ENCODE measurements at regions not wholly inside any gene's neighbourhood (a gene's known extent, or its start where the extent isn't known, plus 50 kb on each side); places are given as distances from the start of the nearest gene placed in this dataset.

GRCh38 chr2:217327953-217328621 is 468.2 kb upstream of the TNP1 start:
- in situ Hi-C loops (cut with HindIII; ENCODE audit: low sequenced_read_pairs), result no loop called here
- no peak for DNase-seq (ENCODE audit: low spot score)

- DNase-seq (ENCODE audit: low spot score), result no peak
- in situ Hi-C loops (cut with HindIII; ENCODE audit: low sequenced_read_pairs), result no loop called here
Measured at GRCh38 chr2:217326238-217327022, 466.6 kb upstream of the TNP1 start.

GRCh38 chr2:217325816-217326215 is 466.0 kb upstream of the TNP1 start:
- DNase-seq (ENCODE audit: low spot score), result no peak
- in situ Hi-C loops (cut with HindIII; ENCODE audit: low sequenced_read_pairs), result no loop called here

DNA sequence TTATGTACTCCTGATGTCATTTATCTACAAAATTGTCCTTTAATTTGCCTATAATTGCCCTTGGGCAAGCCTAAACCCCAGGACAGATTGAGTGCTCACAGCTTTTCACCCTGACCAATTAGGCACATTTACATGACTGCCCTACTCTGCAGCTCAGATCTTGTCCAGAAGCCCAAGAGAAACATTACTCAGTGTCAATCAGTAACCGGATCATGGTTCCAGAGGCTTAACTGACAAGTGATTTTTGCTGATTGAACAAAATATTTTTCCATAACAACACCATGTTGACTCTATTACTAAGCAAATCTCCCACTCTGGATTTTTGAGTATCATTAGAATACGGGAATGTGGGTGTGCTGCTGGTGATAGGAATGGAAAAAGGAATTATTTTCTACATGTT is 465.4 kb upstream of the TNP1 start:
- no peak for DNase-seq (ENCODE audit: low spot score)
- in situ Hi-C loops (cut with HindIII; ENCODE audit: low sequenced_read_pairs), result no loop called here

- in situ Hi-C loops (cut with HindIII; ENCODE audit: low sequenced_read_pairs), result no loop called here
Measured at GRCh38 chr2:217316743-217317142, 456.9 kb upstream of the TNP1 start.

DNA sequence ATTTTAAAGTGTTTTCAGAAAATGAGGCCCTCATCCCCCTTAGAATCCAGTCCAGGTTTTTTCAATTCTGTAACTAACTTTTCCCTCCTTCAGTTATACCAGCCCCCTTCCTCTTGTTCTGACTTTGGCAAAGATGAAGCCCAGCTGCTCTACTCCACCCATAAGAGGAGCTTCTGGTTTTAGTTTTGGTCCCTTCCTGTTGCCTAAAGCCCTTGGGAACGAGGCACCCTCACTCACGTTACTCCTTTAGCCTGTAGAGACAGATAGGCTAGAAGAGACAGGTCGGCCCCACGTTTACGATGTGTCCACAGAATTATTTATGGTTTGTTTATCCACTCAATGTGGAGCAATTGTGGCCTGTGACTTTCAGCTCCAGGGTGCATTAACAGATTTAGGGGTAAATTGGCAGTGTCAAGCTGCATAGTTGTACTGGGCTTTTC is 454.2 kb upstream of the TNP1 start:
- no peak for DNase-seq (ENCODE audit: low spot score)
- in situ Hi-C loops (cut with HindIII; ENCODE audit: low sequenced_read_pairs), result no loop called here

More at GRCh38 chr2:217316743-217317142, 456.9 kb upstream of the TNP1 start:
- no peak for DNase-seq (ENCODE audit: low spot score)

DNA sequence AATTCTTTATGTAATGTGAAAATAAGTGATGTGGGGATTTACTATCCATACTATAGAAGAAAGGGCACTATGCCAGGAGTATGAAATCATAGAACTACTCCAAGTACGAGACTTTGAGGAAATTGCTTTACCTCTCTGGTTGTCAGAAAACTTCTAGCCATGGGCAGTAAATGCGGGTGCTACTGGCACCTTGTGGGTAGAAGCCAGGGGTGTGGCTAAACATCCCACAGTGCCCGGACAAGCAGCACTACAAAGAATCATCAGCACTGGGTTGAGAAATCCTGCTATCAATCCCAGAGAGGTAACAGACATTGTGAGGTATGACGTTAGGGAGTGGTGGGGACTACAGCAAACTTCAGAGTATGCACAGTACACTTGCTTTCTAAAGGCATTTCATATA is 453.5 kb upstream of the TNP1 start:
- in situ Hi-C loops (cut with HindIII; ENCODE audit: low sequenced_read_pairs), result no loop called here
- no peak for DNase-seq (ENCODE audit: low spot score)

GRCh38 chr2:217309056-217309455 is 449.2 kb upstream of the TNP1 start:
- in situ Hi-C loops (cut with HindIII; ENCODE audit: low sequenced_read_pairs), result no loop called here
- no peak for DNase-seq (ENCODE audit: low spot score)

- no peak for DNase-seq (ENCODE audit: low spot score)
- in situ Hi-C loops (cut with HindIII; ENCODE audit: low sequenced_read_pairs), result no loop called here
Measured at GRCh38 chr2:217307023-217307422, 447.2 kb upstream of the TNP1 start.

DNA sequence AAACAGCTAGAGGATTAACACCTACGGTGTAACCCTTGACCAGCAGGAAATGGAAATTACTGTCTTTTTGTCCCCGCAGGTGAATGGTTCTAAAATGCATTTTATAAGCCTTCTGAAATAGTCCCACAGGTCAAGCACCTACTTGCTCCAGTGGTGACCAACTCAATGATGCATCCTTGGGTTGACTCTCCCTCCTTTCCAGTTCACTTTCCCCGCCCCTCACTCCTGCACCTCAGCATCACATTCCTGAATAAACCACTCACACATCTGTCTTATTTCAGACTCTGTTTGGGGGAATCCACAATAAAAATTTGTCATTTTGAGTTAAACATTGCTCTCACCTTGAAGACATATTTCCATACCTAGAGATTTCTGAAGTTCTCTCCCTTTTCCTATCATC is 446.0 kb upstream of the TNP1 start:
- DNase-seq (ENCODE audit: low spot score), result no peak
- in situ Hi-C loops (cut with HindIII; ENCODE audit: low sequenced_read_pairs), result no loop called here

DNA sequence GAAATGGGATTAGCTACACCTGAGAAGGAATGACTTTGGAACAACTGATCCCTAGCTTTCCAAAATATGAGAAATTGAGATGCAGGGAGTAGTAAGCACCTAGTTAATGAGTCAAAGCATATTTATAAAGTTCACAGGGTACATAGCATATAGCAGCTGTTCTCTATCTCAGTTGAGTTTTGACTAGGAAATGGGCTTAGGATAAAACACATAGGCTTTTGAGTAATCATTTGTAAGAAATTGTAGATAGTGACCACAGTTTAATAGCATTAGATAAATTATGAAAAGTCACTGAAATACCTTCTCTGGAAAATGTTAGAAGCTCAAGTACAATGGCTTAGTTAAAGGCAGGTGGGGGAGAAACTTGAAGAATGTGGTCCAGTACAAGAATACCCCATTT is 444.7 kb upstream of the TNP1 start:
- in situ Hi-C loops (cut with HindIII; ENCODE audit: low sequenced_read_pairs), result no loop called here
- no peak for DNase-seq (ENCODE audit: low spot score)

DNA sequence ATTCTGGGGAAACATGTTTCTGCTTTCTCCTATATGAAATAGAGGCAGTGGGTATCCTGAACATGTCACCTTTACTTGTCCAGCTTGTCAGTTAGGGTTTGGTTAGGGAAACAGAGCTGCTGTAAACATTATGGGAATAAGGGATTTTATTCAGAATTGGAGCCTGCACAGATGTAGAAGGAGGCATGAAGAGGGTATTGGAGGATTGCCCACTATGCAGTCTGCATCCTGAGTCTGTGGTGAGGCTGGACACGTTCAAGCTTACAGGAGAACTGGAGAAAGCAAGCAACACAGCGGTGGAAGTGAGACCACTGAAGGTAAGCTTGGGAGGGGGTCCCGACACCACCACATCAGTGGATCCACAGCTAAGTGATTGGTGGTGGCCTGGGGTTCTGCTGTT is 443.0 kb upstream of the TNP1 start:
- in situ Hi-C loops (cut with HindIII; ENCODE audit: low sequenced_read_pairs), result no loop called here
- no peak for DNase-seq (ENCODE audit: low spot score)

GRCh38 chr2:217301142-217301925 is 441.5 kb upstream of the TNP1 start:
- in situ Hi-C loops (cut with HindIII; ENCODE audit: low sequenced_read_pairs), result no loop called here

DNA sequence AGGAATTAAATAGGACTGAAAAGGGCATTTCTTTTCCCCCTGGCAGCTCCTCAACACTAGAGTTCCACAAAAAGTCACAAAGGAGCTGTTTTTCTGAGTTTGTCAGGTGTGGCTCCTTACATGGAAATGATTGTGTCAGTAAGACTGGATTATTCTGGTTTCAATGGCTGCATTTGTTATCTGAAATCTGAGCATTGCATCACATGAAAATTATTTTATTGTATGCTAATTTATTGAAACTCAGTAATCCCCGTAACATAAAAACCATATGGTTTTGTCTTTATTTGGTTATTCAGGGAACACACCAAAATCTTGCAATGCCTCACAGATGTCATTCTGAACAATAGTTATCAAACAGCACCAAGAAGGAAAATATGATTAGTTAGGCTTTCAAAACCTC is 439.7 kb upstream of the TNP1 start:
- in situ Hi-C loops (cut with HindIII; ENCODE audit: low sequenced_read_pairs), result no loop called here
- DNase-seq (ENCODE audit: low spot score), result no peak

More at GRCh38 chr2:217301142-217301925, 441.5 kb upstream of the TNP1 start:
- DNase-seq (ENCODE audit: low spot score), result peak; percentile 5

- no peak for DNase-seq (ENCODE audit: low spot score)
- in situ Hi-C loops (cut with HindIII; ENCODE audit: low sequenced_read_pairs), result no loop called here
Measured at GRCh38 chr2:217297096-217297495, 437.2 kb upstream of the TNP1 start.

DNA sequence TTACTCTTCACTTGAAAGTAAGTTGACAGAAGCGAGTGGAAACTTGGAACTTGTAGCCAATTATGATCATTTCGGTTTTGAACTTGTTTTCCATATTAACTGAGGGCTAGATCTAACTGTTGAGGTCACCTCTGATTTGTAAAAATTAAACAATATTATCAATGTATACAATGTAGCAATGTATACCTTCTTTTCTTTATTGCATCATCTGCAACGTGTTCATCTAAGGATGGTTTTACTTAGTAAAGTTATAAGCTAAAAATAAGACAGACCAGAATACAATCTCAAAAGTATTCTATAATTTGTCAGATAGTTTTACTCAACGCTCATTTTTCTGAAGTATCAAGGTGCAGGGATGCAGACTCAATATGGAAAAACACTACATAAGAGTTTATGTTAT is 435.0 kb upstream of the TNP1 start:
- in situ Hi-C loops (cut with HindIII; ENCODE audit: low sequenced_read_pairs), result no loop called here

GRCh38 chr2:217294211-217294610 is 434.3 kb upstream of the TNP1 start:
- DNase-seq (ENCODE audit: low spot score), result no peak
- in situ Hi-C loops (cut with HindIII; ENCODE audit: low sequenced_read_pairs), result no loop called here

More for the DNA sequence above, 435.0 kb upstream of the TNP1 start:
- DNase-seq (ENCODE audit: low spot score), result no peak

GRCh38 chr2:217293607-217294006 is 433.7 kb upstream of the TNP1 start:
- in situ Hi-C loops (cut with HindIII; ENCODE audit: low sequenced_read_pairs), result no loop called here
- no peak for DNase-seq (ENCODE audit: low spot score)

GRCh38 chr2:217293046-217293445 is 433.2 kb upstream of the TNP1 start:
- in situ Hi-C loops (cut with HindIII; ENCODE audit: low sequenced_read_pairs), result no loop called here
- DNase-seq (ENCODE audit: low spot score), result no peak

GRCh38 chr2:217291259-217291658 is 431.4 kb upstream of the TNP1 start:
- in situ Hi-C loops (cut with HindIII; ENCODE audit: low sequenced_read_pairs), result no loop called here

More at GRCh38 chr2:217291259-217291658, 431.4 kb upstream of the TNP1 start:
- DNase-seq (ENCODE audit: low spot score), result no peak

All from G401 (cell line).